Inflammatory macrophage treated with lipopolysaccharide for 4 hours (primary cell): ENCODE measurements at regions not wholly inside any gene's neighbourhood (a gene's known extent, or its start where the extent isn't known, plus 50 kb on each side); places are given as distances from the start of the nearest gene placed in this dataset.
"Not testable (repeated sequence)": the region's sequence is repeated elsewhere in the genome, so short reads cannot be mapped to it uniquely, and the experiment has no call there.

Experiments
- DNase-seq: peaks from one replicate; pipeline ENCODE4 v3.0.0-alpha.2; 2020

DNA sequence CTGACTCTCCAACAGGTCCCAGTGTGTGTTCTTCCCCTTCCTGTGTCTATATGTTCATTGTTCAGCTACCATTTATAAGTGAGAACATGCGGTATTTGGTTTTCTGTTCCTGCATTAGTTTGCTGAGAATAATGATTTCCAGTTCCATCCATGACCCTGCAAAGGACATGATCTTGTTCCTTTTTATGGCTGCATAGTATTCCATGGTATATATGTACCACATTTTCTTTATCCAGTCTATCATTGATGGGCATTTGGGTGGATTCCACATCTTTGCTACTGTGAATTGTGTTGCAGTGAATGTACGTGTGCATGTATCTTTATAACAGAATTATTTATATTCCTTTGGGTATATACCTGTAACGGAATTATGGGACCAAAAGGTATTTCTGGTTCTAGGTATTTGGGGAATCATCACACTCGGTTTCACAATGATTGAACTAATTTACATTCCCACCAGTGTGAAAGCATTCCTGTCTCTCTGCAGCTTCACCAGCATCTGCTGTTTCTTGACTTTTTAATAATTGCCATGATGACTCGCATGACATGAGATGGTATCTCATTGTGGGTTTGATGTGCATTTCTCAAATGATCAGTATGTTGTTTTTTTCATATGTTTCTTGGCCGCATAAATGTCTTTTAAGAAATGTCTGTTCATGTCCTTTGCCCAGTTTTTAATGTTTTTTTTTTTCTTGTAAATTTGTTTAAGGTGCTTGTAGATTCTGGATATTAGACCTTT, 60.2 kb downstream of the LSMEM1 start:
- DNase-seq, result no peak

DNA sequence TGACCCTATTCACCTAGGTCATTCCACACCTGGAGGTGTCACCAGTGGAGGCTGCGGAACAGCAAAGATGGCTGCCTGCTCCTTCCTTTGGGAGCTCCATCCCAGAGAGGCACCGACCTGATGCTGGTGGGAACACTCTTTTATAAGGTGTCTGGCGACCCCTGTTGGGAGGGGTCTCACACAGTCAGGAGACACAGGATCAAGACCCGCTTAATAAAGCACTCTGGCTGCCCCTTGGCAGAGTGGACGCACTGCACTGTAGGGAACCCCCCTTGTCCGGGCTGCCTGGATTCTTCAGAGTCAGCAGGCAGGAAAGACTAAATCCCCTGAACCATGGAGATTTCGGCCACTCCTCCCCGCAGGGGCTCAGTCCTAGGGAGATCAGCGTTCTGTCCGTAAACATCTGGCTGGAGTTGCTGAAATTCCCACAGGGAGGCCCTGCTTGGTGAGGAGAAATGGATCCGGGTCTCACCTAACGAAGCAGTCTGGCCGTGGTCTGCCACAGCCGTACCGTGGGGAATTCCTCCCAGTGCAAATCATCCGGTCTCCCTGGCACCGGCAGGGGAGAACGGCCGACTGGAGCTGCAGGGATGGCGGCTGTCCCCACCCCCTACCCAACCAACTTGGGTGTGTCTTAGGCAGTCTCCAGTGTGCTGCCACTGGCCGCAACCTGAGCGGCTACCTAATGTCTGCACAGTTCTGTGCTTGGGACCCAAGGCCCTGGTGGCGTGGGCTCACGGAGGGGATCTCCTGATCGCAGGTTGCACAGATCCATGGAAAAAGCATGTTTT, 66.1 kb downstream of the LSMEM1 start:
- DNase-seq, result no peak

DNA sequence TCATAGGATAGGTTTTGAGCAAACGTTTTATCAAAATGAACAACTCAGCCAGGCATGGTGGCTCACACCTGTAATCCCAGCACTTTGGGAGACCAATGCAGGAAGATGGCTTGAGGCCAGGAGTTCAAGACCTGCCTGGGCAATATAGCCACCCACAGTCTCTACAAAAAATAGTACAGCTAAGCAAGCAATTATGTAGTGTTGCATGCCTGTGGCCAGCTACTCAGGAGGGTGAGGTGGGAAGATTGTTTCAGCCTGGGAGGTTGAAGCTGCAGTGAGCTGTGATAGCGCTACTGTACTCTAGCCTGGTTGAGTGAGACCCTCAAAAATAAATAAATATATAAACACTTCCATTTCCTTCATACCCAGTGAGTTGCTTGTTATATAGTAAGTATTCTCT, 67.1 kb downstream of the LSMEM1 start:
- no peak for DNase-seq

DNA sequence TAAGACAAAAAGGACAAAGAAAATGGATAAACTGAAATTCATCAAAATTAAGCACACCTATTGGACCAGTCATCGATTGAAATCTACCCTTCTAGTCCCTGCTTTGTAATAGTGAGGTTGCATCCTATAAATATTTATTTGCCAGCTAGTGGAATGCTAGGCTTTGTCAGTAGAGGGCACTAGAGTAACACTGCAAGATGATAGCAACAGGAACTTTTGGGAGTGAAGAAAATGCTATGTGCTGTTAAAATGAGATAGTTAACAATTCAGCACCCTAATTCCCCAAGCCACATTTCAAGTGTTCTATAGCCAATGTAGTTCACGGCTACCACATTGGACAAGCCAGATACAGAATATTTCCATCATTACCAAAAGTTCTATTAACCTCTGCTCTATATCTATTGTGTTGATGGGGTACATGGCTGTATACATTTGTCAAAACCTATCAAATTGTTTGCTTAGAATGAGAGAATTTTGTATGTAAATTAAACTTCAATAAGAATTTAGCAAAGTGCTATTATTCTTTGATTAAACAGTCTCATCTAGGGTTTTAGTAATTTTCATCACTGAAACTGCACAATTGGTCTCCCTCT, 69.8 kb downstream of the LSMEM1 start:
- peak; percentile 65 for DNase-seq

DNA sequence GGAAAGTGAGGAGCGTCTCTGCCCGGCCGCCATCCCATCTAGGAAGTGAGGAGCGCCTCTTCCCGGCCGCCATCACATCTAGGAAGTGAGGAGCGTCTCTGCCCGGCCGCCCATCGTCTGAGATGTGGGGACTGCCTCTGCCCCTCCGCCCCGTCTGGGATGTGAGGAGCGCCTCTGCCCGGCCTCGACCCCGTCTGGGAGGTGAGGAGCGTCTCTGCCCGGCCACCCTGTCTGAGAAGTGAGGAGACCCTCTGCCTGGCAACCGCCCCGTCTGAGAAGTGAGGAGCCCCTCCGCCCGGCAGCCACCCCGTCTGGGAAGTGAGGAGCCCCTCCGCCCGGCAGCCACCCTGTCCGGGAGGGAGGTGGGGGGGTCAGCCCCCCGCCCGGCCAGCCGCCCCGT, 70.7 kb downstream of the LSMEM1 start:
- DNase-seq, result not testable (repeated sequence)

DNA sequence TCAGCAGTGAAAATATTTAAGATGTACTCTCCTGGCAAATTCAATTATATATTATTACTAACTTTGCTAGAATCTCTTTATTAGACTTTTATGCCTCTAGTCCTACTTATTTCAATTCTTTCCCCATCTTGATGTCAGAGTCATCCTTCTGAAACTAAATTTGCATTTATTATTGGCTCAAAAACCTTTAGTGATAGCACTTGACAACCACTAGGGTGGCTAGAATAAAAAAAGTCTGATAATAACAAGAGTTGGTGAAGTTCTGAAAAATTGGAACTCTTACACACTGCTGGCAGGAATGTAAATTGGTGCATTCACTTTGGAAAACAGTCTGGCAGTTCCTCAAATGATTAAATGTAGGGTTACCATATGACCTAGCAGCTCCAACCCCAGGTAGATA, 73.8 kb downstream of the LSMEM1 start:
- no peak for DNase-seq

DNA sequence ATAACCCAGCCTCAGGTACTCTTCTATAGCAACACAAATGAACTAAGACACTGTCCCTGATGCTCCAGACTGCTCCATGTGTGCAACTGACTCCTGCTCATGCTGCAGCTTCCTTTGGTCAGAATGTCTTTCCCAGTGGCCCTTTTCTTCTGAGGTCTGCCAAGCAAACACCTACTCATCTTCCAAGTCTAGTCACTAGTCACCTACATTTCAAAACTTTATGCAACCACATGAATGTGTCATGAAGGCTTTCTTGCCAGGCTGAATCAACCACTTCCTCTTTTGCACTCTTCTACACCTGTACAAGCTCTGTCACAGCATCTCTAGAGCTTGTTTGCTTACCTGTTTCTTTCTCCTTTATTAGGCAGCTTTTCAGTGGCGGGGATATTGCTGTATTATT, 75.8 kb downstream of the LSMEM1 start:
- DNase-seq, result no peak

DNA sequence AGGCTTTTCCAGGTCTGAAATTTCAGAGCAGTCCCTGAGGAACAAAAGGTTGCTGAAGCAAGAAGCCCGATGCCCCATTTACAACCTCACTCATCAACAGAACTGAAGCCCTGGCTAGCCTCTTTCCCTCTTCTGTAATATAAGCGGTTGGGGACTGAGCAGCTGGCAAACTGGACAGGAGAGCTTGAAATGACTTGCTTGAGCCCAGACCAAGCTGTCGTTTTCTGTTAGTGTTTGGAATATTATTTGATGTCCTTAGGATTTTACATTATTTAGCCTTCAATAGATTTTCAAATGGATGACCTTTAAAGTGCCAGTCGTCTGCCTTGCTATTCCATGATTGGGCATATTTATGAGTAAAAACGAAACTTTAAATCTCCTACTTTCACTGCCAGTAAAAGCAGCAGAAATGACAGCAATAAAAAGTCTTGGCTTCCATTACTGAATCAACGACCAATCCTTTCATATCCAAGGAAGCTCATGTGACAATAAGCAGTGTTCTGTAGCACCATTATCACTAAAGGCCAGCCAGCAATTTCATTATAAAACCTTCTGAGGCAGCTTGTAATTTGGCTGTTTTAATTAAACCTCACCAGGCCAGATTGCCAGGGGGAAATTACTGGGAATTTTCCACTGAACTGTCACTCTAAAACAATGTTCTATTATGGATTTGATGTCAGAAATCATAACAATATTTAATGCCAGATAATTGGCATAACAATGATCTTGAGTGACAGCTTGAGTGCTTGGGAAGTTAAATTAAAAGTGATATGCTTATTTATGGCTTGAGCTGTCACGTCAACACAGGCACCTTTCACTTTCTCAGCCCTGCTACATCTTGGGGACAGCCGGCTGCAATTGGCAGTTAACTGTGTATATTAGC, 85.9 kb downstream of the LSMEM1 start:
- DNase-seq, result no peak

DNA sequence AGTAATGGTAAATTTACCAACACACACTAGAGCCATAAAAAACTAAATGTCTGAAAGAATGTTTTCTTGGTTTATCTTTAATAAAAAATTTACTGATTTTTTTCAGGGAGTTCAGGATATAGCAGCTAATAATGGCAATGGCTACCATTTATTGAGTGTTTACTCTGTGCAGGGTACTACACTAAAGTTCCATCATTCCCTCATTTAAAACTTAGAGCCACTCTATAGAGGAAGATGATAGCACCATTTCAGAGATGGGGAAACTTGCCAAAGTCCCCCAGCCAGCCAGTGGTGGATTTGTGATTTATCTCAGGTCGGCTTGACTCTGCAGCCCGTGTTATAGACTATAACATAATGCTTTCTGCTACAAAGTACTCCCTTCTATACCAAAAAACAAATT, 86.6 kb downstream of the LSMEM1 start:
- DNase-seq, result no peak

DNA sequence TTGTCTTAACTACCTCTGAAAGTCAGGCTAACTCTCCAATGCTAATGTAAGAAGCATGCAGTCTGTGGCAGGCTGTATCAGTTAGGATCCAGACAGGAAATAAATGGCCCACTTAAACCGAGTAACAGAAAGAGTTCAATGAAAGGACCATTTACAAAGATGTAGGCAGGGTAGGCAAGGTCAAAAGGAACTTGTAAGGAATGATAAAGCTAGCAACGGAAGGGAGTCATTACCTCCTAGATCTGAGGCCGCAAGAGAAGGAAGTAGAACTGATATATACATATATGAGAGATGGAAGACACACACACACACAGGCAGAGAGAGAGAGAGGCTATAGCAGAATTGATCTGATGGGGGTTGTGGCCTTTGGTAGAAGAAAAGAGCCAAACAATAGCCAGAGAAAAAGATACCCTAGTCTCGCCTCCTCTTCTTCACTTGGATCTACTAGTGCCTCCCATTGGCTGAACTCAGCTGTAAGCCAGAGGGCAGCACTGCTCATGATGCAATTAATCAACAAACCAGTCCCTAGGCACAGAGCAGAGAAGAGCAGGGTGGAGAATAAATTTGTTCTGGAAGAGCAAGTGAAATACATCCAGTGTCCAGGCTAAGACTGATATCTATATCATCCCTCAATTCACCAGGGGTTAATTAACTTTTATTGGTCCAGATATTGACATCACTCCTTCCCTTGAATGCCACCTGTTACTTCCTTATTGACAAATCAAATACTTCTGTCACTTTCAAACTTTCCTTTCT, 91.2 kb downstream of the LSMEM1 start:
- no peak for DNase-seq

DNA sequence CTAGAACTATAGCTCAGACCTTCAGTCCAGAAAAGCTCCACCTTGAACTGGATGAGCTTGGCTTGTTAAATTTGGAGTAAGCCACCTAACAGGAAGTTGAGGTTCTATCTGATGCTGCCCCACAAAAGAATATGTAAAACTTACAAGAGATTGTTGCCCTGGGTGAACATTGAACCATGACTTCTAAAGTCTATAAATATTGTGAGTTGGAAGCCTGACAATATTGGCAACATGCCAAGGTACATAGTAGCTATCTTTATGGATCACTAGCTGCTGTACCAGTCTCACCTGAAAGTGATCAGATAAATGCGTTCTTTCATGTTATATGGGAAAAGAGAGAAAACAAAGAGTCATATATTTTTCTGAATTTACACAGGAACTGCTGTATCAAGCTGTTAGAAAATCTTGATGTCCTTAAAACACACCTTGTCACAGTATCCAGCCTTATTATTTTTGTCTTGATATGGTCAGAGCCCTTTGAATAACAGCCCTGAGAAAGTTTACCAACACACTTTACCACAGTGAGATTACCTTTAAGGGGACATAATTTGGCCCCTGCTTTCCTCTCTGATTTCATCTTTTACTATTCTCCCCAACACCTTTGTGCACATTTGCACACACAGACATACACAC, 92.0 kb downstream of the LSMEM1 start:
- DNase-seq, result no peak

DNA sequence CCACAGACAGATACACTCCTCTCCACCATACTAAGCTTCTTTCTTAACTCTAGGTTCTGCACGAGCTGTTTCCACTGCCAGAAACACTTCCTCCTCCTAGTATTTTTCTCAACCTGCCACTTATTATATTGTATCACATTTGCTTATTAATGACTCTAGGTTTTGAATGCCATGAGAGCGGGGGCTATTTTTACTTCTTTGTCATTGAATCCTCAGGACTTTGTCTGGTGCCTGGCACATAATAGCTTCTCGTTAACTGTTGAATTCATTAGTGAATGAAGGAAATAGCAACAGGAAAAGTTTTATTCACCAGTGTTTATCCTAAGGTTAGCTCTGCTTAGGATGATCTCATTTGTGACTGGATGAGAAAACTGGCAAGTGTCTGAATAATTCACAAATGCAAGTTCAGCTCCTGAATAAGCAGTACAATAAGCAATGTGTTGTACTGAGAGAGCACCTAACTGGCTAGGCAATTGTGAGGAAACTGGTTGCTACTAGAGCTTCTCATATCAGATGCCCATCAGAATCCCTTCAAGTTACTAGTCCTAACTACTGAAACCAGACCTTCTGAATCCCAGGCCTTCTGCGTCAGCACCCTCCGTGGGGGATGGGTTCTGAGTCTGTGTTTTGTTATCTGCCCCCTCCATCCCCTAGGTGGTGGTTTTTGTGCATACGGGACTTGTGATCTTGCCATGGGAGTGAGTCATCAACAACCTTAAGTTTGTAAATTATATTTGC, 92.7 kb downstream of the LSMEM1 start:
- no peak for DNase-seq

DNA sequence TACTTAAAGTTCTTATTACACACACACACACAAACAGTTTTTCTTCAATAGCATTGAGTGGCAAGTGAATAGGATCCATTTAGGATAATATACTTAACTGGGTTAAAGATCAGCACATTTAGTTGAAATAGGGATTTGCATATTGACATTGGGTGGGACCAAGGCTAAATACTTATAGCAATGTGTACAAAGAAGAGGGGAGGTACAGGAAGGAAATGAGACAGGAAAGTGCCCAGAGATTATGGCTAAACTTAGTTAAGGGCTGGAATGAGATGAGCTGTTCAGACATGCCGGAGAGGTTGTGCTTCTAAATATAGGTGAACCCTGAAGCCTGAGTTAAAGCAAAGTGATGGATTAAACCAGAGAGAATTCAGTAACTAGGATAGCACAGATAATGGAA, 95.1 kb downstream of the LSMEM1 start:
- no peak for DNase-seq

DNA sequence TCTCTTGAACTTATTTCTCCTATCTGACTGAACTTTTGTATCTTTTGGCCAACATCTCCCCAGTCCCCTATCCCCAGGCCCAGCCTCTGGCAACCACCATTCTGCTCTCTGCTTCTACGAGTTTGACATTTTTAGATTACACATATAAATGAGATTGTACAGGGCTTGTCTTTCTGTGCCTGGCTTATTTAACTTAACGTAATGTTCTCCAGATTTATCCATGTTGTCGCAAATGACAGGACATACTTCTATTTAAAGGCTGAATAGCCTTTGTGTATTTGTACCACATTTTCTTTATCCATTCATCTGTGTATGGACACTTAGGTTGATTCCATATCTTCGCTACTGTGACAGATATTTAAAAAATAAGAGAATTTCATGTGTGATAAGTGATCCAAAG, 98.6 kb downstream of the LSMEM1 start:
- DNase-seq, result no peak

DNA sequence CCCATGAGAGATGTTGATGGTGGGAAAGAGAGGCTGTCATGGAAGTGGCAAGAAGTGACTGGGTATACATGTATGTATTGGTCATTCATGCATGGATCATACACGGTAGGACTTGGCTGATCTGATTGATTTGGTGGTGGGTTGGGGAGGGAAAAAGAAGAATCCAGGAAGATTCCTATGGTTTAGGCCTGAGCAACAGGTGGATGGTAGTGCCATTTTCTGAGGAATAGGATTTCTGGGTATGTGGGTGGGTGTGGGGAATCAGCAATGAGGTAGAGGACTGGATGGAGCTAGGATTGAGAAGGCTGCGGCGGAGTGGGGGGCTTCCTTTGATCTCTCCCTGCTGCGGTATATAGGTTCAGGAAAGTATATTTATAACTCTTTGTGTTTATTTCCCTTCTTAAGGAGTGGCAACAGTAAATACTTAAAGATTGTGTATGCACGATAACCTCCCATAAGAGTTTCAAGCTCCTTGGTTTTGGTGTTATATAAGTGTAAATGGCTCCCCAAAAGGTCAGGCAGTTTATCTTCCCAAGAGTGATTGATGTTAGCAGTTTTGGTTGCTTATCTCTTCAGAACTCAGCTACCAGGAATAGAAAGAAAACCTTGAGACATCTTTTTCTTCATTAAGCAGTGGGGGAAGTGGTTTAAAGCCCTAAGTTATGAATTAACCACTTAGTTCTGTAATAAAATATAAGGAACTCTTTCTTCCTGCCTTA, 100.1 kb downstream of the LSMEM1 start:
- DNase-seq, result no peak

DNA sequence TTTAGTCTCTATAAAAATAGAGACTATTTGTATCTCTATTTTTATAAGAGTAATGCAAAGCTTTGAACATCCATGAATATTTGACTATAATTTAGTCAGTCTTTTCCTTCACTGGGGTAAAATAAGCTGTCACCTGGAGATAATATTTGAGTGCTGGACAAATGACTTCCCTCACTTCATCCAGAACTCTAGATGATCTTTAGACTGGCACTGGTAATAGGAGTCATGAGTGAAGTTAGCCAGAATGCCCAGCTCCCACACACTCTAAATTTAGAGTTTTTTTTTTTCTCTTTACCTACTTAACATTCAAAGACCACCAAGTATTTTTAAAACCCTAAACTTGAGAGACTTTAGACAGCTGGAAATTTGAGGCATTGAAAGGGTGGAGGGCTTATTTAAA, 100.7 kb downstream of the LSMEM1 start:
- DNase-seq, result no peak

DNA sequence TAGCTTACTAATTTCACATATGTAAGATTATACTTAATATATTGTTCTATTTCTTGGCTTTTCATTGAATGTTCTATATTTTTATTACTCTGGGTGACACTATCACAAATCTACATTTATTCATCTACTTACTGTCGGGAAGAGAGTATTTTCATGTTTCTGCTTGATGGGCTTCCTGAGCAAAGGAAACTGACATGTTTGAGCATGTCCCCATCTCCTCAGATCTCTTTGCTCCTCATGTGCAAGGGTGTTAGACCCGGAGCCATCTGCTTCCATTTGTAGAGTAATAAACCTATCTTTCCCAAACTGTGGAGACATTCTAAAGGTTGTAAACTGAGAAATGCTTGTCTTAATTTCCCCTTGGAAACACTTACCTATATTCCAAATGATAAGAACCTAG, 103.5 kb downstream of the LSMEM1 start:
- no peak for DNase-seq

DNA sequence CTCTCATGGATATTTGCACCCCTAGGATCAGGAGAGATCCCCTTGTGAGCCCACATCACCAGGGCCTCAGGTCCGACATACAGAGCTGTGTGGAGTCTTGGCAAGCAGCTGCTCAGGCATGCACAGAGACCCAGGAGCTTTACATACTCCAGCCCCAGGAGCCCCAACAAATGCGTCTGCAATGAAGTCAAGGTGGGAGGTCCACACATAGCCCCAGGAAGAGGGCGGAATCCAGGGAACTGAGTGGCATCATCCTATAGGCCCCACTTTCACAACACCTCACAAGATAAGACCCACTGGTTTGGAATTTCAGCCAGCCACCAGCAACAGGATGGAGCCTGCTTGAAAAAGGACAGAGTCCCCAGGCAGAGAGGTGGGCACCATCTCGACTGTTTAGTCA, 106.7 kb downstream of the LSMEM1 start:
- no peak for DNase-seq

DNA sequence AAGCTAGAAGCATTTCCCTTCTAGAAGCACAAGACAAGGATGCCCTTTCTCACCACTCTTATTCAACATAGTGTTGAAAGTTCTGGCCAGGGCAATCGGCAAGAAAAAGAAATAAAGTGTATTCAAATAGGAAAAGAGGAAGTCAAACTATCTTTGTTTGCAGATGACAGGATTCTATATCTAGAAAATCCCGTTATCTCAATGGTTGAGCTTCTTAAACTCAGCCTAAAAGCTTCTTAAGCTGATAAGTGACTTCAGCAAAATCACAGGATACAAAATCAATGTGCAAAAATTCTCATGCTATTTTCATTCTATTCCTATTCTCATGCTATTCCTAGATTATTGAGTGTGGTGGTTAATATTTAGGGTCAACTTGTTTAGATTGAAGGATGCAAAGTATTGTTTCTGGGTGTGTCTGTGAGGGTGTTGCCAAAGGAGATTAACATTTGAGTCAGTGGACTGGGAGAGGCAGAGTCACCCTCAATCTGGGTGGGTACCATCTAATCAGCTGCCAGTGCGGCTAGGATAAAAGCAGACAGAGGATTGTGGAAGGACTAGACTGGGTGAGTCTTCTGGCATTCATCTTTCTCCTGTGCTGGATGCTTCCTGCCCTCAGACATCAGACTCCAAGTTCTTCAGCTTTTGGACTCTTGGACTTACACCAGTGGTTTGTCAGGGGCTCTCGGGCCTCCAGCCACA, 111.9 kb downstream of the LSMEM1 start:
- not testable (repeated sequence) for DNase-seq

DNA sequence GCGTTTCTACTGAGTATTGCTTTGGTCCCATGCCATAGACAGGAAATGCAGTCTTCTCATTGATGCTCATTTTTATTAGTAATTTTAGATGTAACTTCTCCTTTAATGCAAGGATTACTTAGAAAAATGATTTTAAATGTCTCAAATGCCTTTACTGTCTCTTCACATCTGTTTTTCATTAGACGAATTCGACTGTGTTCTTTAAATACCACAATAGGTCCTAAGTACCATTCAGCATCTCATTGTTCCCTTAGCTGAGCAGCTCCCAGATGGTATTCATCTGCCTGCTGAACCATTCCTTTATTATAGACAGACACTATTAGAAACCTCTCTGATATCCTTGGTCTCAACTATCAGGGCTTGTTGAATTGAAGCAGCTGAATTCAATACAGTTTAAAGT, 113.6 kb downstream of the LSMEM1 start:
- DNase-seq, result no peak
